ENCODE measurements at regions not wholly inside any gene's neighbourhood (a gene's known extent, or its start where the extent isn't known, plus 50 kb on each side); places are given as distances from the start of the nearest gene placed in this dataset.

- Histone ChIP-seq H3K27ac (ENCODE audit: low read depth, low read length) (no peak overlapping the region), H3K36me3 (ENCODE audit: insufficient read depth, low read length) (no peaks in the 10 kb centered on the region), H3K79me2 (ENCODE audit: insufficient read depth, low read length) (no peaks in the 10 kb centered on the region), H3K9me3 (ENCODE audit: insufficient read depth, low read depth, low read length) (no peaks in the 10 kb centered on the region), H3K27me3 (ENCODE audit: insufficient read depth, low read length) (no peaks in the 10 kb centered on the region), H3K4me2 (ENCODE audit: low read length) (no peak overlapping the region), H3K9ac (ENCODE audit: low read length) (no peak overlapping the region), H4K20me1 (ENCODE audit: insufficient read depth, low read length) (no peaks in the 10 kb centered on the region), H2AFZ (ENCODE audit: low read depth, low read length) (no peak overlapping the region), H3K4me1 (ENCODE audit: insufficient read depth, low read length) (peaks cover 3% of the 10 kb centered on the region), H3K4me3 (ENCODE audit: insufficient read depth, low read depth, low read length) (no peak overlapping the region)
- no peaks in the 10 kb centered on the region for H3K4me1 Mint-ChIP-seq (ENCODE audit: low read depth, unreplicated experiment)
- H3K27me3 Mint-ChIP-seq (ENCODE audit: low read depth, unreplicated experiment): no peaks in the 10 kb centered on the region
- H3K4me3 Mint-ChIP-seq (ENCODE audit: unreplicated experiment): no peak overlapping the region
- H3K36me3 Mint-ChIP-seq (ENCODE audit: low read depth, unreplicated experiment): no peaks in the 10 kb centered on the region
- no peak for TF ChIP-seq EZH2 (IDR thresholded peaks at IDR 0.05; ENCODE audit: insufficient read depth, low read length)
- no peak for TF ChIP-seq CTCF (IDR thresholded peaks at IDR 0.05; ENCODE audit: insufficient read depth, low read depth, low read length)
- FAIRE-seq (no peak), DNase-seq (ENCODE audit: low read depth) (no peak)
- no peaks in the 10 kb centered on the region for H3K9me3 Mint-ChIP-seq (ENCODE audit: unreplicated experiment)
- no peak overlapping the region for H3K27ac Mint-ChIP-seq (ENCODE audit: unreplicated experiment)
Measured at GRCh38 chr1:113320272-113320671, 70.0 kb upstream of the MAGI3 start.

- H3K9me3 Mint-ChIP-seq (ENCODE audit: unreplicated experiment): no peaks in the 10 kb centered on the region
Measured at GRCh38 chr1:113320972-113321680, 69.2 kb upstream of the MAGI3 start.

More at GRCh38 chr1:113320972-113321680, 69.2 kb upstream of the MAGI3 start:
- H3K27ac Mint-ChIP-seq (ENCODE audit: unreplicated experiment): no peak overlapping the region
- FAIRE-seq (no peak), DNase-seq (ENCODE audit: low read depth) (peak; percentile 58)
- Histone ChIP-seq H3K36me3 (ENCODE audit: insufficient read depth, low read length) (no peaks in the 10 kb centered on the region), H3K27me3 (ENCODE audit: insufficient read depth, low read length) (no peaks in the 10 kb centered on the region), H3K9me3 (ENCODE audit: insufficient read depth, low read depth, low read length) (no peaks in the 10 kb centered on the region), H3K79me2 (ENCODE audit: insufficient read depth, low read length) (no peaks in the 10 kb centered on the region), H2AFZ (ENCODE audit: low read depth, low read length) (no peak overlapping the region), H3K4me3 (ENCODE audit: insufficient read depth, low read depth, low read length) (no peak overlapping the region), H3K27ac (ENCODE audit: low read depth, low read length) (no peak overlapping the region), H3K9ac (ENCODE audit: low read length) (peak overlapping the region; percentile 21), H3K4me2 (ENCODE audit: low read length) (no peak overlapping the region), H3K4me1 (ENCODE audit: insufficient read depth, low read length) (peaks cover 3% of the 10 kb centered on the region), H4K20me1 (ENCODE audit: insufficient read depth, low read length) (no peaks in the 10 kb centered on the region)
- H3K4me3 Mint-ChIP-seq (ENCODE audit: unreplicated experiment): no peak overlapping the region
- no peaks in the 10 kb centered on the region for H3K4me1 Mint-ChIP-seq (ENCODE audit: low read depth, unreplicated experiment)
- no peaks in the 10 kb centered on the region for H3K27me3 Mint-ChIP-seq (ENCODE audit: low read depth, unreplicated experiment)
- TF ChIP-seq EZH2 (IDR thresholded peaks at IDR 0.05; ENCODE audit: insufficient read depth, low read length): no peak
- no peak for TF ChIP-seq CTCF (IDR thresholded peaks at IDR 0.05; ENCODE audit: insufficient read depth, low read depth, low read length)
- no peaks in the 10 kb centered on the region for H3K36me3 Mint-ChIP-seq (ENCODE audit: low read depth, unreplicated experiment)
